OCI-LY1 (cell line): ENCODE measurements at regions not wholly inside any gene's neighbourhood (a gene's known extent, or its start where the extent isn't known, plus 50 kb on each side); places are given as distances from the start of the nearest gene placed in this dataset.

Experiments
- H2AFZ ChIP-seq: fragments of 200-600 bp; sonication (generic), shearing (Covaris generic); 2 replicates; pipeline ENCODE4 v1.6.0; 2014; ENCODE audit warnings: antibody characterized with exemption, mild to moderate bottlenecking, low read length
- H3F3A ChIP-seq: fragments of 200-600 bp; sonication (generic), shearing (Covaris generic); 2 replicates; pipeline ENCODE4 v1.6.0; 2014; ENCODE audit warnings: mild to moderate bottlenecking, antibody characterized with exemption, low read length, moderate library complexity; ENCODE audit not compliant: insufficient read depth
- H3K27ac ChIP-seq: fragments of 200-600 bp; sonication (generic); 2 replicates; pipeline ENCODE4 v1.5.1; 2014; ENCODE audit warnings: low read length, mixed run types, mild to moderate bottlenecking, low read depth; ENCODE audit not compliant: poor library complexity, severe bottlenecking
- H3K27me3 ChIP-seq: fragments of 200-600 bp; sonication (generic); 2 replicates; pipeline ENCODE4 v1.6.0; 2014; ENCODE audit warnings: antibody characterized with exemption, mild to moderate bottlenecking, low read length, moderate library complexity; ENCODE audit not compliant: insufficient read depth
- H3K36me3 ChIP-seq: fragments of 200-600 bp; sonication (generic); 2 replicates; pipeline ENCODE4 v1.6.1; 2014; ENCODE audit warnings: mild to moderate bottlenecking, antibody characterized with exemption, low read length, moderate library complexity, mixed read lengths; ENCODE audit not compliant: insufficient read depth
- H3K4me1 ChIP-seq: fragments of 200-600 bp; sonication (generic); 2 replicates; pipeline ENCODE4 v1.5.1; 2014; ENCODE audit warnings: mild to moderate bottlenecking, low read length, moderate library complexity; ENCODE audit not compliant: insufficient read depth, severe bottlenecking
- H3K4me2 ChIP-seq: fragments of 200-600 bp; sonication (generic), shearing (Covaris generic); 2 replicates; pipeline ENCODE4 v1.6.1; 2014; ENCODE audit warnings: low read length
- H3K4me3 ChIP-seq: fragments of 200-600 bp; sonication (generic); 2 replicates; pipeline ENCODE4 v1.5.1; 2014; ENCODE audit warnings: low read length, low read depth, mild to moderate bottlenecking, mixed read lengths; ENCODE audit not compliant: poor library complexity, severe bottlenecking
- H3K79me2 ChIP-seq: fragments of 200-600 bp; shearing (Covaris generic); 2 replicates; pipeline ENCODE4 v1.6.1; 2016; ENCODE audit warnings: mixed run types, low read length, mixed read lengths; ENCODE audit not compliant: insufficient read depth
- H3K9ac ChIP-seq: fragments of 200-600 bp; sonication (generic), shearing (Covaris generic); 2 replicates; pipeline ENCODE4 v1.6.1; 2014; ENCODE audit warnings: mild to moderate bottlenecking, low read length, mixed read lengths
- H3K9me2 ChIP-seq: fragments of 200-600 bp; sonication (generic), shearing (Covaris generic); 2 replicates; pipeline ENCODE4 v1.6.1; 2014; ENCODE audit warnings: low read depth, mild to moderate bottlenecking, low read length, mixed read lengths
- H3K9me3 ChIP-seq: fragments of 200-600 bp; shearing (Covaris generic); 2 replicates; pipeline ENCODE4 v1.6.1; 2014; ENCODE audit warnings: low read length, mixed read lengths
- H4K20me1 ChIP-seq: fragments of 200-600 bp; sonication (generic), shearing (Covaris generic); 2 replicates; pipeline ENCODE4 v1.6.0; 2016; ENCODE audit warnings: mild to moderate bottlenecking, low read length; ENCODE audit not compliant: insufficient read depth
- CTCF ChIP-seq: fragments of 200-600 bp; sonication (generic), shearing (Covaris generic); IDR thresholded peaks from 2 replicates; pipeline ENCODE4 v1.5.1; 2017; ENCODE audit warnings: mild to moderate bottlenecking, antibody characterized with exemption, low read length, moderate library complexity, mixed read lengths
- EZH2 ChIP-seq: fragments of 200-600 bp; sonication (generic), shearing (Covaris generic); IDR thresholded peaks from 2 replicates; pipeline ENCODE4 v1.8.0; 2017; ENCODE audit warnings: borderline replicate concordance, mixed run types, mild to moderate bottlenecking, antibody characterized with exemption, low read length, moderate library complexity, mixed read lengths

- Histone ChIP-seq H3K9me3 (no peaks in the 10 kb centered on the region), H2AFZ (no peak overlapping the region), H3K9me2 (no peaks in the 10 kb centered on the region), H3K79me2 (no peaks in the 10 kb centered on the region), H3K9ac (no peak overlapping the region), H3K27me3 (0 out of 2 replicates have a peak, but pooled peaks cover 7% of the 10 kb centered on the region), H3K27ac (no peak overlapping the region), H3K36me3 (no peaks in the 10 kb centered on the region), H3K4me1 (no peaks in the 10 kb centered on the region), H3K4me2 (no peak overlapping the region), H3F3A (no peaks in the 10 kb centered on the region), H3K4me3 (no peak overlapping the region), H4K20me1 (no peaks in the 10 kb centered on the region)
- TF ChIP-seq EZH2 (no peak), CTCF (no peak)
Measured at GRCh38 chr9:126117631-126118030, 209.0 kb upstream of the MVB12B start.

DNA sequence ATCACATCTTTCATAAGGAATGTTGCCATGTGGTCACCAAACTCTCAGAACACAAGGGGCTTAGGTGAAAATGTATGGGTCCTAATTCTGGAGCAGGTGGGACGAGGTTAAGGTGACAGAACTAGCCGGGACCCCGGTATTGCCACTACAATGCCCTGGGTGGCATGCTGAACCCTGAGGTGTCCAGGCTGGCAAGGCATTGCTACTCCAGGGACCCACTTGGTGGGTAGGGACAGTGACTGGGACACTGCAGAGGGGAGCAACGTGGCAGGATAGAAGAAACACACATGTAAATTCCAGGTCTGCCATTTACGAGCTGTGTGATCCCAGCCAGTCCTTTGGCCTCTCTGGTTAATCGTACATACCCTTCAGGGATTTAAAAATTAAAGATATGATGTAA is 206.9 kb upstream of the MVB12B start:
- Histone ChIP-seq H3K36me3 (no peaks in the 10 kb centered on the region), H3K9me3 (no peaks in the 10 kb centered on the region), H3K9me2 (no peaks in the 10 kb centered on the region), H3K27ac (no peak overlapping the region), H3K79me2 (no peaks in the 10 kb centered on the region), H3K27me3 (0 out of 2 replicates have a peak, but pooled peaks cover 7% of the 10 kb centered on the region), H4K20me1 (no peaks in the 10 kb centered on the region), H3K4me2 (no peak overlapping the region), H3K4me1 (no peaks in the 10 kb centered on the region), H3K4me3 (no peak overlapping the region), H2AFZ (no peak overlapping the region), H3F3A (no peaks in the 10 kb centered on the region), H3K9ac (no peak overlapping the region)
- TF ChIP-seq CTCF (no peak), EZH2 (no peak)

GRCh38 chr9:126122901-126123616 is 203.6 kb upstream of the MVB12B start:
- Histone ChIP-seq H3K4me3 (no peak overlapping the region), H3K27me3 (0 out of 2 replicates have a peak, but pooled peaks cover 7% of the 10 kb centered on the region), H3K9me3 (no peaks in the 10 kb centered on the region), H3K9ac (no peak overlapping the region), H3K36me3 (no peaks in the 10 kb centered on the region; the same call in 1 of the 2 replicates), H3K4me1 (no peaks in the 10 kb centered on the region), H3F3A (no peaks in the 10 kb centered on the region), H3K27ac (no peak overlapping the region), H3K4me2 (no peak overlapping the region), H3K79me2 (no peaks in the 10 kb centered on the region), H2AFZ (no peak overlapping the region), H4K20me1 (no peaks in the 10 kb centered on the region), H3K9me2 (no peaks in the 10 kb centered on the region)
- TF ChIP-seq CTCF, result no peak
